Parathyroid adenoma (tissue), 2 donors: ENCODE measurements at regions not wholly inside any gene's neighbourhood (a gene's known extent, or its start where the extent isn't known, plus 50 kb on each side); places are given as distances from the start of the nearest gene placed in this dataset.

Experiments used
- H2AFZ ChIP-seq: fragments of 300-600 bp; sonication (generic); one replicate; pipeline ENCODE4 v1.7.0; 2017; ENCODE audit warnings: antibody characterized with exemption, mild to moderate bottlenecking
- H3K27ac ChIP-seq: fragments of 300-600 bp; sonication (generic); one replicate; pipeline ENCODE4 v1.7.0; 2017
- H3K27me3 ChIP-seq: fragments of 300-600 bp; sonication (generic); one replicate; pipeline ENCODE4 v1.7.0; 2017; ENCODE audit warnings: low read length; ENCODE audit not compliant: control insufficient read depth, insufficient read depth
- H3K36me3 ChIP-seq: fragments of 300-600 bp; sonication (generic); one replicate; pipeline ENCODE4 v1.7.0; 2017; ENCODE audit warnings: low read length; ENCODE audit not compliant: control insufficient read depth, insufficient read depth
- H3K4me1 ChIP-seq: fragments of 300-600 bp; sonication (generic); one replicate; pipeline ENCODE4 v1.7.0; 2017; ENCODE audit warnings: control low read depth
- H3K4me2 ChIP-seq: fragments of 300-600 bp; sonication (generic); one replicate; pipeline ENCODE4 v1.7.0; 2017; ENCODE audit warnings: low read length
- H3K4me3 ChIP-seq: fragments of 300-600 bp; sonication (generic); one replicate; pipeline ENCODE4 v1.7.0; 2017; ENCODE audit warnings: low read depth, low read length
- H3K79me2 ChIP-seq: fragments of 300-600 bp; sonication (generic); one replicate; pipeline ENCODE4 v1.7.0; 2017; ENCODE audit warnings: control low read depth
- H3K9ac ChIP-seq: fragments of 300-600 bp; sonication (generic); one replicate; pipeline ENCODE4 v1.7.0; 2017; ENCODE audit warnings: mild to moderate bottlenecking
- H3K9me3 ChIP-seq: fragments of 300-600 bp; sonication (generic); one replicate; pipeline ENCODE4 v1.7.0; 2017; ENCODE audit warnings: low read length; ENCODE audit not compliant: control insufficient read depth
- TF ChIP-seq, protein P1 (sequence below): fragments of 300-600 bp; sonication (generic); IDR thresholded peaks from one replicate; pipeline ENCODE4 v1.7.0; 2017; ENCODE audit warnings: antibody characterized with exemption, mild to moderate bottlenecking
- donor health status: primary hyperparathyroidism.

DNA sequence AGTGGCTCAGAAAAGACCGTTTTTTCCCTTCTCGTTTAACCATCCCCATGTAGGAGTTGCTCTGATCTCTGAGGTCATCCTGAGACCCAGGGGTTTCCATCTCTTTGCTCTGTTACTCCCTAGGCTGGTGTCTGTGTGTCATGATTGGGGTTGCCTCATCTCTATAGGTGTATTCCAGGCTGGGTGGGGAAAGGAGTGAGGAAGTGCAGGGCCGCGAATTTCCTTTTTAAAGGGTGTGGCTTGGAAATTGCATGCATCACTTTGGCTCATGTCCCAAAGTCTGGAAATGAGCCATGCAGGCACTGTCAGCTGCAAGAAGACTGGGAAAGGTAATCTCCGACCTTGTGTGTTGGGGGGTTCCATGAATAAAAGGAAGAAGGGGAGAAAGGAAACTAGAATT, 201.9 kb downstream of the AACS start:
- Histone ChIP-seq H3K4me3 (no peak overlapping the region), H3K27ac (no peak overlapping the region), H3K79me2 (no peaks in the 10 kb centered on the region), H3K9ac (no peak overlapping the region), H3K4me2 (no peak overlapping the region), H2AFZ (no peak overlapping the region), H3K9me3 (no peaks in the 10 kb centered on the region), H3K27me3 (no peaks in the 10 kb centered on the region), H3K36me3 (no peaks in the 10 kb centered on the region), H3K4me1 (no peaks in the 10 kb centered on the region)
- TF ChIP-seq, protein P1, sequence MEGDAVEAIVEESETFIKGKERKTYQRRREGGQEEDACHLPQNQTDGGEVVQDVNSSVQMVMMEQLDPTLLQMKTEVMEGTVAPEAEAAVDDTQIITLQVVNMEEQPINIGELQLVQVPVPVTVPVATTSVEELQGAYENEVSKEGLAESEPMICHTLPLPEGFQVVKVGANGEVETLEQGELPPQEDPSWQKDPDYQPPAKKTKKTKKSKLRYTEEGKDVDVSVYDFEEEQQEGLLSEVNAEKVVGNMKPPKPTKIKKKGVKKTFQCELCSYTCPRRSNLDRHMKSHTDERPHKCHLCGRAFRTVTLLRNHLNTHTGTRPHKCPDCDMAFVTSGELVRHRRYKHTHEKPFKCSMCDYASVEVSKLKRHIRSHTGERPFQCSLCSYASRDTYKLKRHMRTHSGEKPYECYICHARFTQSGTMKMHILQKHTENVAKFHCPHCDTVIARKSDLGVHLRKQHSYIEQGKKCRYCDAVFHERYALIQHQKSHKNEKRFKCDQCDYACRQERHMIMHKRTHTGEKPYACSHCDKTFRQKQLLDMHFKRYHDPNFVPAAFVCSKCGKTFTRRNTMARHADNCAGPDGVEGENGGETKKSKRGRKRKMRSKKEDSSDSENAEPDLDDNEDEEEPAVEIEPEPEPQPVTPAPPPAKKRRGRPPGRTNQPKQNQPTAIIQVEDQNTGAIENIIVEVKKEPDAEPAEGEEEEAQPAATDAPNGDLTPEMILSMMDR: no peak

DNA sequence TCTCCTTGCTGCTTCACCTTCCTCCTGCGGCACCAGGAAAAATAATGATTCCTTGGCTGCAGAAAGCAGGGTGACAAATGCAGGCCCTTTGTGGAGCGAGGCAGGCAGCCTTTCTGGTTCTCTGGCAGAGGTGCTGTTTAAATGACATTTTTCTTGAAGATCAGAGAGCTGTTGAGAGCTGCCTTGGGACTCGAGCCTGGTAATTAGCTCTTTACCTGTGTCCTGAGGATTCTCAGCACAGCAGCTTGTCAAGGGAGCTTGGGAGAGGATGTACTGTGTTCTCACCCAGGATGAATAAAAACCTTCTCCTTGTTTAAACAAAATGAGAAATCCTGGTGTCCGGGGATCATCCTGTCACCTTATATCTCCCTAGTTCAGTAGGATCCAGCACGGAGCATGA, 204.0 kb downstream of the AACS start:
- Histone ChIP-seq H3K4me2 (no peak overlapping the region), H3K27me3 (no peaks in the 10 kb centered on the region), H3K27ac (no peak overlapping the region), H3K9ac (no peak overlapping the region), H3K36me3 (no peaks in the 10 kb centered on the region), H3K79me2 (no peaks in the 10 kb centered on the region), H3K4me3 (no peak overlapping the region), H3K9me3 (no peaks in the 10 kb centered on the region), H2AFZ (no peak overlapping the region), H3K4me1 (no peaks in the 10 kb centered on the region)
- TF ChIP-seq, protein P1: no peak

DNA sequence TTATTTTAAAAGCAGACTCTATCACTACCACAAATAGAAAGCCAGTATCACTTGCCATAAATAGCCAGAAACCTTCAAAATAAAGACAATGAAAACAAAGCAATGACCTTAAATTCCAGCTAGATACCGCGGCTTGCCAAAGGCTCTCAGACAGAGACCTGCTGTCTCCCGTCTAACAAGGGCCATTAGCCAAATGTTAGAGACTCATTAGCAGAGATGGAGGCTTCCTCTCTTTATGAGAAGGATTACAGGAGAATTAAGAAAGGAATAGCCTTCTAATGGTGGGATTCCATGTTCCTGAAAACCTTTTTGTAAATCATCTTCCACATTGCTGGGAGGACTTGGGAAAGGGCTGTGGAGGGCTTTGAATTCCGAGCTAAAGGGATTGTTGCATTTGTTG, 206.7 kb downstream of the AACS start:
- H2AFZ ChIP-seq: no peak overlapping the region
- no peak overlapping the region for H3K4me3 ChIP-seq
- H3K79me2 ChIP-seq: no peaks in the 10 kb centered on the region
- no peaks in the 10 kb centered on the region for H3K4me1 ChIP-seq
- no peak overlapping the region for H3K9ac ChIP-seq
- H3K4me2 ChIP-seq: no peak overlapping the region
- TF ChIP-seq, protein P1: no peak
- no peaks in the 10 kb centered on the region for H3K27me3 ChIP-seq
- H3K36me3 ChIP-seq: no peaks in the 10 kb centered on the region
- H3K27ac ChIP-seq: no peak overlapping the region
- H3K9me3 ChIP-seq: no peaks in the 10 kb centered on the region

DNA sequence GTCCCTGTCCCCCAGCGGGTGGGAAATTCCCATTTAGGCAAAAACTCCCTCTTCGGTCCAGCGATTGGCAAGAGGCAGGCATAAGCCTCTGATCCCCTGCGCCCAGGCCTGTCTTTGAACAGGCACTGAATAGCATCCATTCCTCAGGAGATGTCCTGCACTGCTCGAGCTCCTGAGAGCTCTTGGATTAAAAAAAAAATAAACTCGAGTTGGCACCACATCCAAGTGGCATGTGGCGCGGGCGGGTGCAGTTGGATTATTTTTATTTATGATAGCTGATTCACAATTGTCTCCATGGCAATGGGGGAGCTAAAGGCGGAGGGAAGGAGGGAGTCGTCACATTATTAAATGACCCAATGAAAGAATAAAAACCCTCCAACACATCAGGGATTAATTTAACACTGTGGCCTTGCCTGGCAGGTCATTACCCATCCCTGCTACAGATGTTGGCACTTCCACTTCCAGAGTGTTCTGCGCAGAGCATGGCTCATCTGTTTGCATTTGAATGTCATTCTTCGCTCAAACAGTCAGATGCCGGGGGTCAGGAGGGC, 207.2 kb downstream of the AACS start:
- no peaks in the 10 kb centered on the region for H3K79me2 ChIP-seq
- H3K9me3 ChIP-seq: no peaks in the 10 kb centered on the region
- no peaks in the 10 kb centered on the region for H3K4me1 ChIP-seq
- no peak overlapping the region for H3K4me3 ChIP-seq
- no peak overlapping the region for H3K9ac ChIP-seq
- no peak overlapping the region for H3K27ac ChIP-seq
- TF ChIP-seq, protein P1: no peak
- no peak overlapping the region for H3K4me2 ChIP-seq
- no peaks in the 10 kb centered on the region for H3K27me3 ChIP-seq
- H3K36me3 ChIP-seq: no peaks in the 10 kb centered on the region
- no peak overlapping the region for H2AFZ ChIP-seq

- H3K4me1 ChIP-seq: no peaks in the 10 kb centered on the region
- H3K79me2 ChIP-seq: no peaks in the 10 kb centered on the region
These were observed 211.3 kb downstream of the AACS start for GRCh38 chr12:125276567-125276966.

More at GRCh38 chr12:125276567-125276966, 211.3 kb downstream of the AACS start:
- no peak overlapping the region for H3K4me2 ChIP-seq
- H3K27me3 ChIP-seq: no peaks in the 10 kb centered on the region
- no peaks in the 10 kb centered on the region for H3K36me3 ChIP-seq
- no peak overlapping the region for H3K4me3 ChIP-seq
- no peaks in the 10 kb centered on the region for H3K9me3 ChIP-seq
- TF ChIP-seq, protein P1: no peak
- no peak overlapping the region for H3K27ac ChIP-seq
- no peak overlapping the region for H3K9ac ChIP-seq
- H2AFZ ChIP-seq: no peak overlapping the region
